Amniotic epithelial cell (primary cell): ENCODE measurements at regions not wholly inside any gene's neighbourhood (a gene's known extent, or its start where the extent isn't known, plus 50 kb on each side); places are given as distances from the start of the nearest gene placed in this dataset.

ENCODE experiments used
- DNase-seq: peaks from one replicate; pipeline ENCODE4 v3.0.0-alpha.2; 2010; ENCODE audit warnings: low read depth

GRCh38 chr2:107384422-107384821, 442.3 kb upstream of the RGPD4 start:
- no peak for DNase-seq

- DNase-seq: no peak
These were observed 440.8 kb upstream of the RGPD4 start for GRCh38 chr2:107385921-107386320.

- no peak for DNase-seq
These were observed 434.4 kb upstream of the RGPD4 start for GRCh38 chr2:107392241-107392704.

GRCh38 chr2:107393516-107393915, 433.2 kb upstream of the RGPD4 start:
- DNase-seq: no peak

- DNase-seq: no peak
These were observed 428.0 kb upstream of the RGPD4 start for GRCh38 chr2:107398683-107399082.

GRCh38 chr2:107402330-107402729, 424.4 kb upstream of the RGPD4 start:
- DNase-seq: peak; percentile 11

- DNase-seq: no peak
These were observed 421.4 kb upstream of the RGPD4 start for GRCh38 chr2:107405261-107405660.

GRCh38 chr2:107407017-107407416, 419.7 kb upstream of the RGPD4 start:
- DNase-seq: no peak

GRCh38 chr2:107407974-107408373, 418.7 kb upstream of the RGPD4 start:
- no peak for DNase-seq

GRCh38 chr2:107411267-107411666, 415.4 kb upstream of the RGPD4 start:
- no peak for DNase-seq

- peak; percentile 30 for DNase-seq
These were observed 414.3 kb upstream of the RGPD4 start for GRCh38 chr2:107412209-107412904.

- DNase-seq: peak; percentile 14
These were observed 413.7 kb upstream of the RGPD4 start for GRCh38 chr2:107412981-107413380.

- no peak for DNase-seq
These were observed 412.3 kb upstream of the RGPD4 start for GRCh38 chr2:107414376-107414775.

- no peak for DNase-seq
These were observed 408.0 kb upstream of the RGPD4 start for GRCh38 chr2:107418708-107419107.

GRCh38 chr2:107419191-107419590, 407.5 kb upstream of the RGPD4 start:
- no peak for DNase-seq

- no peak for DNase-seq
These were observed 397.9 kb upstream of the RGPD4 start for GRCh38 chr2:107428781-107429180.

- DNase-seq: no peak
These were observed 396.7 kb upstream of the RGPD4 start for GRCh38 chr2:107430006-107430405.

- no peak for DNase-seq
These were observed 396.0 kb upstream of the RGPD4 start for GRCh38 chr2:107430596-107431266.

- DNase-seq: no peak
These were observed 390.4 kb upstream of the RGPD4 start for GRCh38 chr2:107436281-107436680.

GRCh38 chr2:107437265-107437664, 389.4 kb upstream of the RGPD4 start:
- DNase-seq: no peak

- no peak for DNase-seq
These were observed 388.9 kb upstream of the RGPD4 start for GRCh38 chr2:107437807-107438206.

GRCh38 chr2:107448160-107448559, 378.5 kb upstream of the RGPD4 start:
- no peak for DNase-seq

- DNase-seq: no peak
These were observed 365.4 kb upstream of the RGPD4 start for GRCh38 chr2:107461301-107461700.

- DNase-seq: no peak
These were observed 364.5 kb upstream of the RGPD4 start for GRCh38 chr2:107462181-107462580.
